H1 (cell line): ENCODE measurements at regions not wholly inside any gene's neighbourhood (a gene's known extent, or its start where the extent isn't known, plus 50 kb on each side); places are given as distances from the start of the nearest gene placed in this dataset.

Experiments used
- CTCF ChIA-PET: fragments of 300-600 bp; sonication (Branson Sonifier 250); formaldehyde crosslinking; loops from one replicate; lab custom pipeline; 2021; ENCODE audit not compliant: partially characterized antibody; lab: Charles Lee
- POLR2A ChIA-PET: fragments of 300-600 bp; sonication (Branson Sonifier 250); formaldehyde crosslinking; loops from one replicate; lab custom pipeline; 2021; ENCODE audit warnings: inconsistent platforms; ENCODE audit not compliant: partially characterized antibody; lab: Charles Lee
- DNase-seq, 2 experiments: peaks; one replicate each; pipeline versions ENCODE4 v3.0.0 to v3.0.0-alpha.2; 2010 to 2022; ENCODE audit warnings: low spot score in 2 of 2, low read depth in 1 of 2, mixed read lengths in 1 of 2
- FAIRE-seq: peaks from 2 replicates; lab custom pipeline; 2011; peaks lifted over from hg19 to GRCh38; lab: Jason Lieb, UNC
- H2AFZ ChIP-seq: 2 replicates; pipeline ENCODE4 v1.8.1; 2012; ENCODE audit warnings: low read length, inconsistent platforms
- H2AK5ac ChIP-seq: 2 replicates; pipeline ENCODE4 v1.6.1; 2013; ENCODE audit warnings: low read depth, low read length
- H2BK120ac ChIP-seq: replicated peaks from 2 replicates; pipeline ENCODE3; 2013; ENCODE audit warnings: low read depth, low read length, inconsistent platforms
- H2BK12ac ChIP-seq: 2 replicates; pipeline ENCODE4 v1.6.1; 2013; ENCODE audit warnings: low read depth, low read length
- H2BK15ac ChIP-seq: 2 replicates; pipeline ENCODE4 v1.6.1; 2013; ENCODE audit warnings: low read length
- H2BK20ac ChIP-seq: 2 replicates; pipeline ENCODE4 v1.6.1; 2013; ENCODE audit warnings: low read length
- H2BK5ac ChIP-seq: 2 replicates; pipeline ENCODE4 v1.6.1; 2013; ENCODE audit warnings: low read depth, low read length
- H3K14ac ChIP-seq: 2 replicates; pipeline ENCODE4 v1.6.1; 2013; ENCODE audit warnings: inconsistent platforms; ENCODE audit not compliant: insufficient read length
- H3K18ac ChIP-seq: 2 replicates; pipeline ENCODE4 v1.6.1; 2013; ENCODE audit warnings: low read length; ENCODE audit errors: extremely low read depth
- H3K23ac ChIP-seq: 2 replicates; pipeline ENCODE4 v1.6.1; 2013; ENCODE audit warnings: inconsistent platforms; ENCODE audit not compliant: insufficient read length
- H3K23me2 ChIP-seq: 2 replicates; pipeline ENCODE4 v1.6.1; 2013; ENCODE audit warnings: low read depth, low read length
- H3K27ac ChIP-seq: 2 replicates; pipeline ENCODE4 v1.6.1; 2011; ENCODE audit warnings: low read depth, low read length, inconsistent platforms
- H3K27me3 ChIP-seq, 4 experiments: replicated peaks in 1 of 4; 1 replicate in 1 of 4; 2 replicates in 3 of 4; pipeline versions ENCODE4 v1.6.1 to v1.8.1; 2011 to 2013; ENCODE audit warnings: low read length in 3 of 4, mild to moderate bottlenecking in 3 of 4, inconsistent platforms in 2 of 4, mixed read lengths in 2 of 4, moderate library complexity in 1 of 4; ENCODE audit not compliant: control insufficient read depth in 3 of 4, insufficient read depth in 3 of 4; ENCODE audit errors: extremely low read depth in 1 of 4
- H3K36me3 ChIP-seq, 4 experiments: 2 replicates each; pipeline versions ENCODE4 v1.6.1 to v1.8.1; 2011 to 2013; ENCODE audit warnings: mild to moderate bottlenecking in 4 of 4, low read length in 3 of 4, moderate library complexity in 2 of 4, control low read depth in 1 of 4, inconsistent platforms in 1 of 4; ENCODE audit not compliant: insufficient read depth in 4 of 4, control insufficient read depth in 2 of 4
- H3K4ac ChIP-seq: replicated peaks from 2 replicates; pipeline ENCODE3; 2013; ENCODE audit warnings: low read length, low read depth, mixed read lengths, inconsistent platforms; ENCODE audit not compliant: insufficient read length
- H3K4me1 ChIP-seq, 4 experiments: replicated peaks in 1 of 4; 1 replicate in 1 of 4; 2 replicates in 3 of 4; pipeline versions ENCODE4 v1.6.1 to v1.8.1; 2011 to 2013; ENCODE audit warnings: low read length in 3 of 4, inconsistent platforms in 2 of 4, mixed read lengths in 1 of 4; ENCODE audit not compliant: insufficient read depth in 4 of 4, control insufficient read depth in 3 of 4
- H3K4me2 ChIP-seq, 2 experiments: 2 replicates each; pipeline versions ENCODE4 v1.6.1 to v1.8.1; 2011 to 2013; ENCODE audit warnings: low read depth in 2 of 2, low read length in 2 of 2, control low read depth in 1 of 2, inconsistent platforms in 1 of 2, mild to moderate bottlenecking in 1 of 2; ENCODE audit not compliant: insufficient read depth in 1 of 2
- H3K4me3 ChIP-seq, 4 experiments: fragments of 200-600, 300-600 bp in 1 of 4; sonication (generic), shearing (Covaris generic), sonication (Bioruptor Twin) in 1 of 4; 2 replicates each; pipeline versions ENCODE4 v1.5.1 to v1.8.1; 2011 to 2016; ENCODE audit warnings: low read length in 4 of 4, low read depth in 3 of 4, control low read depth in 2 of 4, inconsistent platforms in 2 of 4, mild to moderate bottlenecking in 2 of 4, mixed read lengths in 1 of 4, moderate library complexity in 1 of 4; ENCODE audit not compliant: insufficient read depth in 2 of 4; ENCODE audit errors: extremely low read depth in 1 of 4
- H3K56ac ChIP-seq: replicated peaks from 2 replicates; pipeline ENCODE3; 2013; ENCODE audit warnings: low read depth, mild to moderate bottlenecking, mixed read lengths, low read length, inconsistent platforms; ENCODE audit not compliant: insufficient read length
- H3K79me1 ChIP-seq: 2 replicates; pipeline ENCODE4 v1.6.1; 2013; ENCODE audit warnings: low read depth, low read length, control low read depth
- H3K79me2 ChIP-seq, 2 experiments: 2 replicates each; pipeline versions ENCODE4 v1.6.1 to v1.8.1; 2012 to 2013; ENCODE audit warnings: low read length in 2 of 2, mild to moderate bottlenecking in 2 of 2, inconsistent platforms in 1 of 2; ENCODE audit not compliant: insufficient read depth in 2 of 2, control insufficient read depth in 1 of 2
- H3K9ac ChIP-seq, 4 experiments: replicated peaks in 1 of 4; 1 replicate in 1 of 4; 2 replicates in 3 of 4; pipeline versions ENCODE4 v1.6.1 to v1.8.1; 2011 to 2013; ENCODE audit warnings: low read depth in 3 of 4, low read length in 3 of 4, control low read depth in 2 of 4, mild to moderate bottlenecking in 2 of 4, moderate library complexity in 2 of 4, inconsistent platforms in 1 of 4; ENCODE audit errors: extremely low read depth in 1 of 4
- H3K9me3 ChIP-seq, 2 experiments: 2 replicates each; pipeline versions ENCODE4 v1.6.1 to v1.8.1; 2012 to 2013; ENCODE audit warnings: mild to moderate bottlenecking in 2 of 2, moderate library complexity in 2 of 2, control low read depth in 1 of 2, inconsistent platforms in 1 of 2, low read depth in 1 of 2, low read length in 1 of 2, mixed read lengths in 1 of 2; ENCODE audit not compliant: insufficient read depth in 2 of 2
- H4K20me1 ChIP-seq, 2 experiments: replicated peaks in 1 of 2; 2 replicates each; pipeline versions ENCODE3 to v1.8.1; 2011 to 2013; ENCODE audit warnings: inconsistent platforms in 2 of 2, low read length in 2 of 2, mild to moderate bottlenecking in 1 of 2; ENCODE audit not compliant: insufficient read depth in 2 of 2, control insufficient read depth in 1 of 2
- H4K5ac ChIP-seq: 2 replicates; pipeline ENCODE4 v1.6.1; 2013; ENCODE audit warnings: low read length, low read depth, mixed read lengths, inconsistent platforms; ENCODE audit not compliant: insufficient read length
- H4K8ac ChIP-seq: 2 replicates; pipeline ENCODE4 v1.8.0; 2013; ENCODE audit warnings: mild to moderate bottlenecking, moderate library complexity, low read length, inconsistent platforms; ENCODE audit not compliant: insufficient read depth; ENCODE audit errors: extremely low read depth
- H4K91ac ChIP-seq: replicated peaks from 2 replicates; pipeline ENCODE3; 2013; ENCODE audit warnings: low read length, mixed read lengths, inconsistent platforms; ENCODE audit not compliant: insufficient read length
- ASH2L ChIP-seq: fragments of 200-600, 300-600 bp; sonication (generic); IDR thresholded peaks from one replicate; pipeline ENCODE4 v1.7.1; 2017; ENCODE audit warnings: low read length
- JUN ChIP-seq: IDR thresholded peaks from 2 replicates; pipeline ENCODE4 v1.6.1; 2011; ENCODE audit warnings: low read depth, mild to moderate bottlenecking, improper control_type of control experiment, low read length
- KDM5A ChIP-seq: fragments of 200-600 bp; IDR thresholded peaks from 2 replicates; pipeline ENCODE4 v1.7.1; 2012; ENCODE audit warnings: mild to moderate bottlenecking, low read length, inconsistent platforms, mixed read lengths
- MAX ChIP-seq: IDR thresholded peaks from 2 replicates; pipeline ENCODE4 v1.6.1; 2012; ENCODE audit warnings: inconsistent platforms
- SAP30 ChIP-seq: fragments of 300-600 bp; sonication (generic); IDR thresholded peaks from 2 replicates; pipeline ENCODE4 v1.7.1; 2012; ENCODE audit warnings: low read length, moderate library complexity, mild to moderate bottlenecking, inconsistent platforms; ENCODE audit not compliant: insufficient read depth, insufficient replicate concordance
- SIRT6 ChIP-seq: IDR thresholded peaks from one replicate; pipeline ENCODE4 v1.7.1; 2012; ENCODE audit warnings: low read length, inconsistent platforms
- SP4 ChIP-seq: IDR thresholded peaks from 2 replicates; pipeline ENCODE4 v1.6.1; 2012; ENCODE audit warnings: low read length, inconsistent platforms
- TAF7 ChIP-seq: optimal IDR thresholded peaks from 2 replicates; pipeline ENCODE3; 2011; ENCODE audit warnings: low read depth, mild to moderate bottlenecking, inconsistent platforms, low read length, moderate library complexity, borderline replicate concordance
- ZNF274 ChIP-seq: IDR thresholded peaks from 2 replicates; pipeline ENCODE4 v1.7.0; 2012; ENCODE audit warnings: low read length, borderline replicate concordance; ENCODE audit errors: extremely low read depth
- whole genome bisulfite sequencing, 2 experiments: shearing (Covaris generic) in 1 of 2; methylation state at CpG; one replicate each; pipeline versions ENCODE4 v1.1.6 to v1.1.7; 2013 to 2015; ENCODE audit warnings: low lambda C conversion rate in 2 of 2, mixed read lengths in 2 of 2, inconsistent platforms in 1 of 2, low coverage in 1 of 2, missing lambda C conversion rate in 1 of 2; ENCODE audit not compliant: insufficient replicate concordance in 2 of 2, insufficient coverage in 1 of 2, insufficient read length in 1 of 2; ENCODE audit errors: extremely low coverage in 1 of 2, missing lambda C conversion rate in 1 of 2; 5-methylcytosine and 5-hydroxymethylcytosine counted together
- TF ChIP-seq, protein P1 (sequence below): IDR thresholded peaks from 2 replicates; pipeline ENCODE4 v1.6.1; 2012; ENCODE audit warnings: inconsistent platforms

DNA sequence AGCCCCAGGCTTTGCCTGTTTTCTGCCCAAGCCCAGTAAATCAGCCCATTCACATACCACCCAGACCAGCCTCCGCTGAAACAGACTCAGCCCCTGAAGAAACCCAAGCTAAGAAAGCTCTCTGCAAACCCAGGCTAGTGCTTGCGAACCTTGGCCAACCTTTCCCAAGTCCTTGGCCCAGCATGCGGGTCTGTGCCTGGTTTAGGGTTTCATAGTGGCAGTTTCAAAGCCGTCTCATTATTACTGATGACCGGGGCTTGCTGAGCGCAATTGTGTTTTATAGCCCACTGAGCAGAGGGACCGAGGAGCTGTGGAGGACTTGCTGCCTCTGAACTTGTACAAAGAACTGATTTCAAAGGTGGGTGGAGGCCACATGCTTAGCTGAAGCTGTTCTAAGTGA lies 584.3 kb downstream of the BNC2 start:
- Histone ChIP-seq H3K27me3 (no peaks in the 10 kb centered on the region), H2BK5ac (no peak overlapping the region), H2BK20ac (no peak overlapping the region), H4K20me1 (no peaks in the 10 kb centered on the region), H3K23me2 (no peaks in the 10 kb centered on the region), H2AFZ (no peak overlapping the region), H3K36me3 (no peaks in the 10 kb centered on the region), H2BK12ac (no peak overlapping the region), H3K4me1 (no peaks in the 10 kb centered on the region), H3K9me3 (no peaks in the 10 kb centered on the region), H3K27ac (no peak overlapping the region), H4K8ac (no peak overlapping the region), H3K4me2 (no peak overlapping the region), H3K23ac (no peak overlapping the region), H2AK5ac (no peak overlapping the region), H3K14ac (no peak overlapping the region), H2BK15ac (no peak overlapping the region), H3K4me3 (no peak overlapping the region), H3K79me1 (no peaks in the 10 kb centered on the region), H3K4ac (no peak overlapping the region), H4K91ac (no peak overlapping the region), H2BK120ac (no peak overlapping the region), H3K18ac (no peak overlapping the region), H3K9ac (no peak overlapping the region), H4K5ac (no peak overlapping the region), H3K56ac (no peak overlapping the region), H3K79me2 (no peaks in the 10 kb centered on the region)
- WGBS, 2 experiments, result 83% methylated on average over 7 of the region's 7 CpGs; no CpG with 5 or more reads in 1 of the 2 experiments
- DNase-seq (no peak), FAIRE-seq (no peak)
- TF ChIP-seq, protein P1, sequence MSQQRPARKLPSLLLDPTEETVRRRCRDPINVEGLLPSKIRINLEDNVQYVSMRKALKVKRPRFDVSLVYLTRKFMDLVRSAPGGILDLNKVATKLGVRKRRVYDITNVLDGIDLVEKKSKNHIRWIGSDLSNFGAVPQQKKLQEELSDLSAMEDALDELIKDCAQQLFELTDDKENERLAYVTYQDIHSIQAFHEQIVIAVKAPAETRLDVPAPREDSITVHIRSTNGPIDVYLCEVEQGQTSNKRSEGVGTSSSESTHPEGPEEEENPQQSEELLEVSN, result no peak
- TF ChIP-seq TAF7 (no peak), JUN (no peak), ASH2L (no peak), SIRT6 (no peak), MAX (no peak), SAP30 (no peak), ZNF274 (no peak), SP4 (no peak), KDM5A (no peak)
- CTCF ChIA-PET, result interaction anchor here (1.1 to 1.8 kb wide), 2 partner anchors 10 to 19 kb away, joined by 4 read pairs; no protein-coding TSS in a partner anchor
- POLR2A ChIA-PET, result no interaction called here
